HG03066 (cell line): ENCODE measurements at regions not wholly inside any gene's neighbourhood (a gene's known extent, or its start where the extent isn't known, plus 50 kb on each side); places are given as distances from the start of the nearest gene placed in this dataset.
A peak's percentile ranks its signal among the peaks of the same experiment; 100 is the strongest.

Experiments used
- ATAC-seq: cut with Tn5 transposase; IDR thresholded peaks from one replicate; pipeline ENCODE4 v1.9.1; 2021; ENCODE audit warnings: low read depth; ENCODE audit not compliant: unreplicated experiment

GRCh38 chr6:106918115-106918514 lies 56.4 kb downstream of the CD24 start:
- no peak for ATAC-seq

- ATAC-seq = no peak
These were observed 57.6 kb downstream of the CD24 start for GRCh38 chr6:106916891-106917290.

- ATAC-seq = peak; percentile 83
These were observed 60.8 kb downstream of the CD24 start for GRCh38 chr6:106913676-106914280.

GRCh38 chr6:106913111-106913510 lies 61.4 kb downstream of the CD24 start:
- no peak for ATAC-seq

- no peak for ATAC-seq
These were observed 62.4 kb downstream of the CD24 start for GRCh38 chr6:106912091-106912490.

- ATAC-seq = no peak
These were observed 63.3 kb downstream of the CD24 start for GRCh38 chr6:106910999-106911949.

GRCh38 chr6:106908386-106908840 lies 66.1 kb downstream of the CD24 start:
- no peak for ATAC-seq

GRCh38 chr6:106907754-106908153 lies 66.8 kb downstream of the CD24 start:
- ATAC-seq = no peak

GRCh38 chr6:106906232-106906631 lies 68.3 kb downstream of the CD24 start:
- ATAC-seq = no peak

GRCh38 chr6:106903299-106903698 lies 71.2 kb downstream of the CD24 start:
- no peak for ATAC-seq

- no peak for ATAC-seq
These were observed 73.5 kb downstream of the CD24 start for GRCh38 chr6:106901062-106901461.

- ATAC-seq = no peak
These were observed 74.8 kb downstream of the CD24 start for GRCh38 chr6:106899697-106900096.

- no peak for ATAC-seq
These were observed 76.9 kb downstream of the CD24 start for GRCh38 chr6:106897580-106897979.

- ATAC-seq = no peak
These were observed 78.9 kb downstream of the CD24 start for GRCh38 chr6:106895703-106896040.

GRCh38 chr6:106894978-106895702 lies 79.4 kb downstream of the CD24 start:
- no peak for ATAC-seq

GRCh38 chr6:106892186-106892585 lies 82.3 kb downstream of the CD24 start:
- no peak for ATAC-seq

GRCh38 chr6:106890447-106890846 lies 84.1 kb downstream of the CD24 start:
- ATAC-seq = no peak

GRCh38 chr6:106889692-106890091 lies 84.8 kb downstream of the CD24 start:
- no peak for ATAC-seq

GRCh38 chr6:106886922-106887797 lies 87.4 kb downstream of the CD24 start:
- no peak for ATAC-seq

GRCh38 chr6:106886081-106886843 lies 88.3 kb downstream of the CD24 start:
- no peak for ATAC-seq
